Trophoblast cell (in vitro differentiated cells and primary cell): ENCODE measurements at regions not wholly inside any gene's neighbourhood (a gene's known extent, or its start where the extent isn't known, plus 50 kb on each side); places are given as distances from the start of the nearest gene placed in this dataset.

ENCODE experiments used
- DNase-seq, 2 donors: peaks; one replicate each; pipeline ENCODE4 v3.0.0-alpha.2; 2016
- H2AFZ ChIP-seq: 2 replicates; pipeline ENCODE4 v1.6.1; 2013; ENCODE audit warnings: low read length, moderate library complexity, mild to moderate bottlenecking; ENCODE audit not compliant: insufficient read depth, poor library complexity
- H2AK5ac ChIP-seq: 2 replicates; pipeline ENCODE4 v1.6.1; 2013; ENCODE audit warnings: mild to moderate bottlenecking, low read length
- H2BK120ac ChIP-seq: 2 replicates; pipeline ENCODE4 v1.6.1; 2013; ENCODE audit warnings: low read length, mild to moderate bottlenecking, moderate library complexity; ENCODE audit not compliant: insufficient read depth, poor library complexity
- H2BK12ac ChIP-seq: 2 replicates; pipeline ENCODE4 v1.6.1; 2013; ENCODE audit warnings: mild to moderate bottlenecking, low read length, moderate library complexity
- H2BK5ac ChIP-seq: 2 replicates; pipeline ENCODE4 v1.6.1; 2013; ENCODE audit warnings: low read length, low read depth, moderate library complexity, mild to moderate bottlenecking; ENCODE audit not compliant: poor library complexity
- H3K14ac ChIP-seq: 2 replicates; pipeline ENCODE4 v1.6.1; 2013; ENCODE audit warnings: mild to moderate bottlenecking, low read length
- H3K18ac ChIP-seq: 2 replicates; pipeline ENCODE4 v1.6.1; 2013; ENCODE audit warnings: mild to moderate bottlenecking, low read length
- H3K23ac ChIP-seq: 2 replicates; pipeline ENCODE4 v1.6.1; 2013; ENCODE audit warnings: low read length
- H3K27ac ChIP-seq: 2 replicates; pipeline ENCODE4 v1.5.1; 2013; ENCODE audit warnings: low read depth, mild to moderate bottlenecking, inconsistent platforms, low read length, moderate library complexity
- H3K27me3 ChIP-seq: 2 replicates; pipeline ENCODE4 v1.6.1; 2013; ENCODE audit warnings: inconsistent platforms, mild to moderate bottlenecking, low read length, moderate library complexity; ENCODE audit not compliant: insufficient read depth
- H3K36me3 ChIP-seq, 2 experiments: 1 replicate in 1 of 2; 2 replicates in 1 of 2; pipeline ENCODE4 v1.6.1; 2013; ENCODE audit warnings: low read length in 2 of 2, mild to moderate bottlenecking in 2 of 2, moderate library complexity in 1 of 2; ENCODE audit not compliant: insufficient read depth in 2 of 2, control insufficient read depth in 1 of 2
- H3K4ac ChIP-seq: 2 replicates; pipeline ENCODE4 v1.6.1; 2013; ENCODE audit warnings: low read depth, mild to moderate bottlenecking, low read length, moderate library complexity
- H3K4me1 ChIP-seq, 2 experiments: 1 replicate in 1 of 2; 2 replicates in 1 of 2; pipeline ENCODE4 v1.6.1; 2013; ENCODE audit warnings: low read length in 2 of 2, mild to moderate bottlenecking in 2 of 2, moderate library complexity in 1 of 2; ENCODE audit not compliant: insufficient read depth in 2 of 2, control insufficient read depth in 1 of 2
- H3K4me2 ChIP-seq: 2 replicates; pipeline ENCODE4 v1.6.1; 2013; ENCODE audit warnings: inconsistent platforms, mild to moderate bottlenecking, low read length, moderate library complexity
- H3K4me3 ChIP-seq: 2 replicates; pipeline ENCODE4 v1.5.1; 2013; ENCODE audit warnings: mild to moderate bottlenecking, low read depth, low read length, inconsistent platforms
- H3K79me1 ChIP-seq: one replicate; pipeline ENCODE4 v1.6.1; 2013; ENCODE audit warnings: low read length
- H3K79me2 ChIP-seq: 2 replicates; pipeline ENCODE4 v1.6.1; 2013; ENCODE audit warnings: low read length, mild to moderate bottlenecking; ENCODE audit not compliant: control insufficient read depth, insufficient read depth, poor library complexity
- H3K9ac ChIP-seq: 2 replicates; pipeline ENCODE4 v1.6.1; 2013; ENCODE audit warnings: mild to moderate bottlenecking, low read length
- H3K9me3 ChIP-seq: 2 replicates; pipeline ENCODE4 v1.6.1; 2013; ENCODE audit warnings: low read depth, mild to moderate bottlenecking, control low read depth, inconsistent platforms, low read length; ENCODE audit not compliant: insufficient read depth
- H4K12ac ChIP-seq: 2 replicates; pipeline ENCODE4 v1.6.1; 2013; ENCODE audit warnings: low read depth, mild to moderate bottlenecking, low read length, moderate library complexity
- H4K8ac ChIP-seq: 2 replicates; pipeline ENCODE4 v1.6.1; 2013; ENCODE audit warnings: low read depth, mild to moderate bottlenecking, low read length, moderate library complexity
- H4K91ac ChIP-seq: one replicate; pipeline ENCODE4 v1.6.1; 2013; ENCODE audit warnings: low read depth, mild to moderate bottlenecking, low read length, moderate library complexity
- WGBS: extraction: QIAGEN DNeasy Blood & Tissue Kit; methylation state at CpG from one replicate; pipeline ENCODE4 v1.1.7; 2013; ENCODE audit warnings: missing lambda C conversion rate; ENCODE audit not compliant: insufficient read length, insufficient coverage; ENCODE audit errors: extremely low coverage; 5-methylcytosine and 5-hydroxymethylcytosine counted together

DNA sequence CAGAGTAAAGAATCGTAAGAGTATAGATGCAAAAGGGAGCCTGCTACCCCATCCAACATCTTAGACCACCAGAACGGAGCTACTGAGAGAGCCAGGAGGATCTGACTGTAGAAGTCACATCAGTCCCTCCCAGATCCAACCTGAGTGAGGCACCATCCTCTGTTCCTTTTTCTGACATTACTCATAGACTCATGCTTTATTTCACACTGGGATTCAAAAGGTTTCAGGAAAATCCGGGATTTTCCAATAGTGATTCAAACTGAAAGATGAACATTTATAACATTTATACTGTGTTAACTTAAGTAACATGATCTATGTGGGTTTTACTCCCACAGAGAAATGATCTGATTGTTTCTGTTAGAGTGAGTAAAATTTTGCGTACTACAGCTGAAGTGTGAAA is 868.6 kb upstream of the GJE1 start:
- Histone ChIP-seq H3K4me1 (no peaks in the 10 kb centered on the region), H3K4ac (no peak overlapping the region), H3K23ac (no peak overlapping the region), H3K36me3 (no peaks in the 10 kb centered on the region), H2AK5ac (no peak overlapping the region), H2BK12ac (no peak overlapping the region), H3K14ac (no peak overlapping the region), H2BK5ac (no peak overlapping the region), H3K18ac (no peak overlapping the region), H4K12ac (no peak overlapping the region), H3K4me2 (no peak overlapping the region), H3K9ac (no peak overlapping the region), H3K4me3 (no peak overlapping the region), H4K8ac (no peak overlapping the region), H3K27ac (no peak overlapping the region), H2BK120ac (no peak overlapping the region), H3K79me1 (no peaks in the 10 kb centered on the region), H3K27me3 (no peaks in the 10 kb centered on the region), H2AFZ (no peak overlapping the region), H3K9me3 (no peaks in the 10 kb centered on the region), H4K91ac (no peak overlapping the region), H3K79me2 (no peaks in the 10 kb centered on the region)
- DNase-seq: no peak
- WGBS: no CpG with 5 or more reads among the region's 4 CpGs

GRCh38 chr6:141261672-141262060 is 871.1 kb upstream of the GJE1 start:
- Histone ChIP-seq H3K9me3 (no peaks in the 10 kb centered on the region), H3K27ac (no peak overlapping the region), H3K79me1 (no peaks in the 10 kb centered on the region), H3K9ac (no peak overlapping the region), H2BK5ac (no peak overlapping the region), H3K4me2 (no peak overlapping the region), H3K4me1 (no peaks in the 10 kb centered on the region), H2AFZ (no peak overlapping the region), H3K36me3 (no peaks in the 10 kb centered on the region), H2AK5ac (no peak overlapping the region), H3K27me3 (no peaks in the 10 kb centered on the region), H4K12ac (no peak overlapping the region), H2BK12ac (no peak overlapping the region), H3K4ac (no peak overlapping the region), H4K91ac (no peak overlapping the region), H3K18ac (no peak overlapping the region), H2BK120ac (no peak overlapping the region), H3K23ac (no peak overlapping the region), H4K8ac (no peak overlapping the region), H3K14ac (no peak overlapping the region), H3K79me2 (no peaks in the 10 kb centered on the region), H3K4me3 (no peak overlapping the region)
- DNase-seq: no peak
- WGBS: no CpG with 5 or more reads among the region's 4 CpGs

GRCh38 chr6:141261016-141261671 is 871.6 kb upstream of the GJE1 start:
- Histone ChIP-seq H3K18ac (no peak overlapping the region), H2BK5ac (no peak overlapping the region), H3K14ac (no peak overlapping the region), H3K79me2 (no peaks in the 10 kb centered on the region), H3K4me3 (no peak overlapping the region), H3K27me3 (no peaks in the 10 kb centered on the region), H3K9ac (no peak overlapping the region), H3K9me3 (no peaks in the 10 kb centered on the region), H3K27ac (no peak overlapping the region), H2BK120ac (no peak overlapping the region), H4K12ac (no peak overlapping the region), H4K91ac (no peak overlapping the region), H4K8ac (no peak overlapping the region), H3K4ac (no peak overlapping the region), H2BK12ac (no peak overlapping the region), H2AFZ (no peak overlapping the region), H3K36me3 (no peaks in the 10 kb centered on the region), H2AK5ac (no peak overlapping the region), H3K4me1 (no peaks in the 10 kb centered on the region), H3K23ac (no peak overlapping the region), H3K4me2 (no peak overlapping the region), H3K79me1 (no peaks in the 10 kb centered on the region)
- no CpG with 5 or more reads among the region's 10 CpGs for WGBS
- no peak for DNase-seq

DNA sequence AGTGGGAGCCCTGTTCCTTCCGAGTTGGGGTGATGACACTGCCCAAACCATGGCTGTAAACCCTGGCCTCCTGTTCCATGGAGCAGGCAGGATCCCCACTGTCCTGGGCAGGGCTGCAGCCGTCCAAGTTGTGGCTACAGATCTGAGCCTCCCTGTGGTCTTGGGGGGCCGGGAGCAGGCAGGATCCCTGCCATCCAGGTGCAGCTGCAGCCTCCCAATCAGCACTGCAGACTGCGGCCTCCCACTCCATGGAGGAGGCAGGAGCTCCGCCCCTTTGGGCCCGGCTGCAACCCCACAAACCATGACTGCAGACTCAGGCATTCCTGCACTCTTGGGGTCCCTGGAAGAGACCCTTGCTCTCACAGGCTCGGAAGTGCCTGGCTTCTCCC is 872.1 kb upstream of the GJE1 start:
- Histone ChIP-seq H3K27me3 (no peaks in the 10 kb centered on the region), H3K9me3 (no peaks in the 10 kb centered on the region), H3K23ac (no peak overlapping the region), H4K8ac (no peak overlapping the region), H2AK5ac (no peak overlapping the region), H4K12ac (no peak overlapping the region), H2BK120ac (no peak overlapping the region), H3K79me2 (no peaks in the 10 kb centered on the region), H3K14ac (no peak overlapping the region), H2BK5ac (no peak overlapping the region), H3K36me3 (no peaks in the 10 kb centered on the region), H4K91ac (no peak overlapping the region), H3K9ac (no peak overlapping the region), H3K27ac (no peak overlapping the region), H3K4me1 (no peaks in the 10 kb centered on the region), H3K79me1 (no peaks in the 10 kb centered on the region), H3K4ac (no peak overlapping the region), H3K4me3 (no peak overlapping the region), H3K4me2 (no peak overlapping the region), H3K18ac (no peak overlapping the region), H2BK12ac (no peak overlapping the region), H2AFZ (no peak overlapping the region)
- WGBS: no CpG with 5 or more reads among the region's 7 CpGs
- no peak for DNase-seq
